Thoracic aorta (tissue), 2 donors: ENCODE measurements at regions not wholly inside any gene's neighbourhood (a gene's known extent, or its start where the extent isn't known, plus 50 kb on each side); places are given as distances from the start of the nearest gene placed in this dataset.
A peak's percentile ranks its signal among the peaks of the same experiment; 100 is the strongest.

Experiments used
- ATAC-seq: fragments of 150-250 bp; one replicate; pipeline ENCODE4 v1.8.0; 2017; ENCODE audit warnings: low read depth; ENCODE audit not compliant: insufficient number of reproducible peaks, low FRiP score
- DNase-seq: peaks from one replicate; pipeline ENCODE4 v3.0.0-alpha.2; 2020; ENCODE audit warnings: low spot score
- H3K27ac ChIP-seq, 2 donors: fragments of 200-600 bp; sonication (generic); 1 replicate in 1 of 2; 2 replicates in 1 of 2; pipeline ENCODE4 v1.5.1; 2016; ENCODE audit warnings: mild to moderate bottlenecking in 2 of 2, moderate library complexity in 2 of 2
- H3K27me3 ChIP-seq: fragments of 200-600 bp; sonication (generic); replicated peaks from 2 replicates; pipeline ENCODE4 v1.6.0; 2016; ENCODE audit warnings: mild to moderate bottlenecking; ENCODE audit not compliant: insufficient read depth
- H3K36me3 ChIP-seq: fragments of 200-600 bp; sonication (generic); one replicate; pipeline ENCODE4 v1.5.1; 2016
- H3K4me1 ChIP-seq, 2 donors: fragments of 200-600 bp; sonication (generic); 1 replicate in 1 of 2; 2 replicates in 1 of 2; pipeline versions ENCODE4 v1.5.1 to v1.6.0; 2016; ENCODE audit warnings: low read depth in 2 of 2, mild to moderate bottlenecking in 1 of 2; ENCODE audit not compliant: control insufficient read depth in 1 of 2
- H3K4me3 ChIP-seq: fragments of 200-600 bp; sonication (generic); 2 replicates; pipeline ENCODE4 v1.5.1; 2016; ENCODE audit warnings: mild to moderate bottlenecking
- H3K9me3 ChIP-seq: fragments of 200-600 bp; sonication (generic); 2 replicates; pipeline ENCODE4 v1.5.1; 2016
- TF ChIP-seq, protein P1 (sequence below): fragments of 200-600 bp; sonication (generic); IDR thresholded peaks from one replicate; pipeline ENCODE4 v1.5.1; 2019; ENCODE audit warnings: antibody characterized with exemption

DNA sequence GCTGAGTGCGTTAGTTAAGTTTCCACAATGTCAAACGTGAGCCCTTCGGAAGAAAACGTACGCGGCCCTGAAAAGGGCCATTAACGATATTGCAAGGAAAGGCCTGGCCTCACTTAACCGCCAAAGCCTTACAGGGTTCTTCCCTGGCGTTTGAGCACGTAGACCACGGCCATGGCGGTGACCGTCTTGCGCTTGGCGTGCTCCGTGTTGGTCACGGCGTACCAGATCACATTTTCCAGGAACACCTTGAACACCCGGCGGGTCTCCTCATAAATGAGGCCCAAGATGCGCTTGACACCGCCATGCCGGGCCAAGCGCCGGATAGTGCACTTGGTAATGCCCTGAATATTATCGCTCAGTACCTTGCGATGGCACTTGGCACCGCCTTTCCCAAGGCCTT is 118.4 kb upstream of the BTN3A2 start:
- Histone ChIP-seq H3K36me3 (no peaks in the 10 kb centered on the region), H3K9me3 (no peaks in the 10 kb centered on the region), H3K27me3 (no peaks in the 10 kb centered on the region), H3K27ac (no peak overlapping the region), H3K4me3 (no peak overlapping the region), H3K4me1 (no peaks in the 10 kb centered on the region)
- TF ChIP-seq, protein P1, sequence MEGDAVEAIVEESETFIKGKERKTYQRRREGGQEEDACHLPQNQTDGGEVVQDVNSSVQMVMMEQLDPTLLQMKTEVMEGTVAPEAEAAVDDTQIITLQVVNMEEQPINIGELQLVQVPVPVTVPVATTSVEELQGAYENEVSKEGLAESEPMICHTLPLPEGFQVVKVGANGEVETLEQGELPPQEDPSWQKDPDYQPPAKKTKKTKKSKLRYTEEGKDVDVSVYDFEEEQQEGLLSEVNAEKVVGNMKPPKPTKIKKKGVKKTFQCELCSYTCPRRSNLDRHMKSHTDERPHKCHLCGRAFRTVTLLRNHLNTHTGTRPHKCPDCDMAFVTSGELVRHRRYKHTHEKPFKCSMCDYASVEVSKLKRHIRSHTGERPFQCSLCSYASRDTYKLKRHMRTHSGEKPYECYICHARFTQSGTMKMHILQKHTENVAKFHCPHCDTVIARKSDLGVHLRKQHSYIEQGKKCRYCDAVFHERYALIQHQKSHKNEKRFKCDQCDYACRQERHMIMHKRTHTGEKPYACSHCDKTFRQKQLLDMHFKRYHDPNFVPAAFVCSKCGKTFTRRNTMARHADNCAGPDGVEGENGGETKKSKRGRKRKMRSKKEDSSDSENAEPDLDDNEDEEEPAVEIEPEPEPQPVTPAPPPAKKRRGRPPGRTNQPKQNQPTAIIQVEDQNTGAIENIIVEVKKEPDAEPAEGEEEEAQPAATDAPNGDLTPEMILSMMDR: no peak
- ATAC-seq (no peak), DNase-seq (no peak)

DNA sequence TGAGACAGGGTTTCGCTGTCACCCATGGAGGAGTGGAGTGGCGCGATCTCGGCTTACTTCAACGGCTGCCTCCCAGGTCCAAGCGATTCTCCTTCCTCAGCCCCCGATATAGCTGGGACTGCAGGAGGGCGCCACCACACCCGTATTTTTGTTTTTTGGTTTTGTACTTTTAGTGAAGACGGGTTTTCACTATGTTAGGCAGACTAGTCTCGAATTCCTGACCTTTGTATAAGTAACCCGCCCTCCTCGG is 115.4 kb upstream of the BTN3A2 start:
- no peak for ATAC-seq

DNA sequence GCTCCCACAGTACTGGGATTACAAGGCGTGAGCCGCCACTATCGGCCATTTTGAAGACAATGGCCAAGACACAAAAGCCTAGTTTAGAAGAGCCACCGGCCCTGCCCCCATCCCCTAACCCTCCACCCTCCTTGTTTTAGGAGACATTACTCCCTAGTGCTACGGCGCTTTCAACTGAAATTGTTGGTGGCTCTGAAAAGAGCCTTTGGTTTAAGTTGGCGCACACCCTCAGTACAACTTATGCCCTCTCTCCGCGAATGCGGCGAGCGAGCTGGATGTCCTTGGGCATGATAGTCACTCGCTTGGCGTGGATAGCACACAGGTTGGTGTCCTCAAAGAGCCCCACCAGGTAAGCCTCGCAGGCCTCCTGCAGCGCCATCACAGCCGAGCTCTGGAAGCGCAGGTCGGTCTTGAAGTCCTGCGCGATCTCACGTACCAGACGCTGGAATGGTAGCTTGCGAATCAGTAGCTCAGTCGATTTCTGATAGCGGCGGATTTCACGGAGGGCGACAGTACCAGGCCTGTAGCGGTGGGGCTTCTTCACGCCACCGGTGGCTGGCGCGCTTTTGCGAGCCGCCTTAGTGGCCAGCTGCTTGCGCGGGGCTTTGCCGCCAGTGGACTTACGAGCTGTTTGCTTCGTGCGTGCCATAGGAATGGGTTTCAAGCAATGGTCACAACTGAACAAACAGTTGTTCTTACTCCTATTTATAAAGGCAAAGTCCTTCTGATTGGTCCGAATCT is 114.9 kb upstream of the BTN3A2 start:
- Histone ChIP-seq H3K27ac (peak overlapping the region; percentile 30 to 52), H3K4me3 (peak overlapping the region; percentile 75), H3K9me3 (no peaks in the 10 kb centered on the region), H3K36me3 (no peaks in the 10 kb centered on the region), H3K4me1 (peaks cover 0 to 6% of the 10 kb centered on the region in 2 donors), H3K27me3 (no peaks in the 10 kb centered on the region)
- DNase-seq (no peak), ATAC-seq (peak; percentile 21)
- TF ChIP-seq, protein P1: no peak

More for the DNA sequence above, 115.4 kb upstream of the BTN3A2 start:
- Histone ChIP-seq H3K27me3 (no peaks in the 10 kb centered on the region), H3K9me3 (no peaks in the 10 kb centered on the region), H3K36me3 (no peaks in the 10 kb centered on the region), H3K4me3 (peak overlapping the region; percentile 75), H3K4me1 (peaks cover 0 to 6% of the 10 kb centered on the region in 2 donors), H3K27ac (peak overlapping the region; percentile 30 to 52)
- TF ChIP-seq, protein P1: no peak
- no peak for DNase-seq

DNA sequence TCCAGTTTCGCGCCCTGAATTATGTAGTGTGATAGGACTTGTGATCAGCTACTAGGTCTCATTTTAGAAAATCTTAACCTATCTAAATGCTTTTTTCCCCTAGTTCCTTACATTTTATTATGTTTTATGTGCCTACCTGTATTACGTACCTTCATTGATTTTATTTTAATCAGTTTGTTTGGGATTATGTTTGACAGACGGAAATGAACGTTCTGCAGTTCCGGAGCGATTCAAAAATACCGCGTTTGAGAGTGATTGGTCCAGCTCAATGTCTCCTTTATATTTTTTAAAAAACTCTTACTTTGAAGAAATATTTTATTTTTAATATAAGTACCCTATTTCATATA is 114.3 kb upstream of the BTN3A2 start:
- Histone ChIP-seq H3K4me1 (peaks cover 0 to 6% of the 10 kb centered on the region in 2 donors), H3K27ac (peak overlapping the region in 1 of 2 donors; percentile 73), H3K36me3 (no peaks in the 10 kb centered on the region), H3K4me3 (peak overlapping the region; percentile 75), H3K27me3 (no peaks in the 10 kb centered on the region), H3K9me3 (no peaks in the 10 kb centered on the region)
- DNase-seq: no peak
- TF ChIP-seq, protein P1: no peak
- ATAC-seq: no peak

DNA sequence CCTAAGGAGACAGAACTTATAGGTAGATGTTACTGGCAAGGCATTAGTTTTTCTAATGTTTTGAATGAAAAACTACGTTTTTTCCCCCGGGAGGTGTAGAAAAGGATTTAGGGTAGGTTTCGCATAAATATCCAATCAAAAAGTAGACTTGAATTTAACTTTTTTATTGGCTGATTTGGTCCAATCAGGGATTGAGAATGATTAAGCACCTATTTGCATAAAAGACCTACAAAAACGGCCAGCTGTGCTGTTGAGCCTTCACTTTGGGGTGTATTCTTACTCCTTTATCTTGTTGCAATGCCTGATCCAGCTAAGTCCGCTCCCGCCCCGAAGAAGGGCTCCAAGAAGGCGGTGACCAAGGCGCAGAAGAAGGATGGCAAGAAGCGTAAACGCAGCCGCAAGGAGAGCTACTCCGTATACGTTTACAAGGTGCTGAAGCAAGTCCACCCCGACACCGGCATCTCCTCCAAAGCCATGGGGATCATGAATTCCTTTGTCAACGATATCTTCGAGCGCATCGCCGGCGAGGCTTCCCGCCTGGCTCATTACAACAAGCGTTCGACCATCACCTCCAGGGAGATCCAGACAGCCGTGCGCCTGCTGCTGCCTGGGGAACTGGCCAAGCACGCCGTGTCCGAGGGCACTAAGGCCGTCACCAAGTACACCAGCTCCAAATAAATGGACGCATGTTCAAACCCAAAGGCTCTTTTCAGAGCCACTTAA is 113.5 kb upstream of the BTN3A2 start:
- H3K4me3 ChIP-seq: peak overlapping the region; percentile 75
- H3K36me3 ChIP-seq: no peaks in the 10 kb centered on the region
- ATAC-seq (no peak), DNase-seq (no peak)
- H3K9me3 ChIP-seq: no peaks in the 10 kb centered on the region
- no peaks in the 10 kb centered on the region for H3K27me3 ChIP-seq
- peak overlapping the region; percentile 48 to 73 for H3K27ac ChIP-seq
- H3K4me1 ChIP-seq: peaks cover 0 to 6% of the 10 kb centered on the region in 2 donors
- TF ChIP-seq, protein P1: no peak
